Right ventricle myocardium superior (tissue), 1 donor: ENCODE measurements at regions not wholly inside any gene's neighbourhood (a gene's known extent, or its start where the extent isn't known, plus 50 kb on each side); places are given as distances from the start of the nearest gene placed in this dataset.

Experiments used
- ATAC-seq: fragments of 200-7000 bp; cut with Tn5 transposase; one replicate; pipeline ENCODE4 v1.9.1; 2020; ENCODE audit warnings: mild to moderate bottlenecking; ENCODE audit not compliant: poor library complexity
- DNase-seq: peaks from one replicate; pipeline ENCODE4 v3.0.0-alpha.2; 2020
- intact Hi-C: fragments of 100-400 bp; cut with DNase I; formaldehyde crosslinking; loops from one replicate; pipeline ENCODE4 v1.11.2; 2022
- donor health status: DM: no; HTN: yes; CAD: no; lungs with severe emphysema.

DNA sequence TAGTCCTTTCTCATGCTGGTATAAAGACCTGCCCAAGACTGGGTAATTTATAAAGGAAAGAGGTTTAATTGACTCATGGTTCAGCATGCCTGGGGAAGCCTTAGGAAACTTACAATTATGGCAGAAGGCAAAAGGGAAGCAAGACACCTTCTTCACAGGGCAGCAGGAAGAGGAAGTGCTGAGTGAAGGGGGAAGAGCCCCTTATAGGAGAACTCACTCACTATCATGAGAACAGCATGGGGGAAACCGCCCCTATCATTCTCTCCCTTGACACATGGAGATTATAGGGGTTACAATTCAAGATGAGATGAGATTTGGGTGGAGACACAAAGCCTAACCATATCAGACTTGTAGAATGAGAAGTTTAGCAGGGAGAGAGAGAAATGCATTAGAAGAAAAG, 373.3 kb upstream of the DIAPH2 start:
- intact Hi-C loops = no loop called here
- no peak for DNase-seq
- no peak for ATAC-seq

DNA sequence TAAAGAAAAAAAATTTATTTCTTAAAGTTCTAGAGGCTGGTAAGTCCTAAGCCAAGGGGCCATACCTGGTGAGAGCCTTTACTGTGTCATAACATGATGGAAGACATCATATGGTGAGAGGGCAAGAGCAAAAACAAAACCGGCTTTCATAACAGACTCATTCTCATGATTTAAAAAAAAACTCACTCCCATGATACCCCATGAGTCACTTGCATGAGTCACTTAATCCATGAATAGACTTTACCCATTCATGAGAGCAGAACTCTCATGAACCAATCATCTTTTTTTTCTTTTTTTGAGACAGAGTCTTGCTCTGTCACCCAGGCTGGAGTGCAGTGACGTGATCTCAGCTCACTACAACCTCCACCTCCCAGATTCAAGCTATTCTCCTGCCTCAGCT, 369.7 kb upstream of the DIAPH2 start:
- intact Hi-C loops = no loop called here
- ATAC-seq (no peak), DNase-seq (no peak)

DNA sequence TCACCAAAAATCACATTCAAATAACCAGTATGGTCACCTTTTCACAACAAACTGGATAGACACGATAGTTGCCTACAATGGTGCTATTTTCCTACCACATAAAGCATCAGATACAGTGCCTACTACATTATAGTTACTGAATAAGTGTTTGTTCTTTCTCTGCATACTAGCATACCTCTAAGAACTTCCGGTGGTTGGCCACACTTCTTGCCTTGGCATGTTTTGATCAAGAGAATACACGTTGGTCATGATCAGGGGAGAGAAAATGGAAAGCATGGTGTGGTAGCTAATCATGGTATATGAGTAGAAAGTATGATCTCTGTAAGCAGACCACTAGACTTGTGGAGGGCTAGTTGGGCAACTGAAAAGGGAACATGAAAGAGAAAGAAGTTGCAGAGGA, 322.8 kb upstream of the DIAPH2 start:
- intact Hi-C loops = no loop called here
- DNase-seq (no peak), ATAC-seq (no peak)

DNA sequence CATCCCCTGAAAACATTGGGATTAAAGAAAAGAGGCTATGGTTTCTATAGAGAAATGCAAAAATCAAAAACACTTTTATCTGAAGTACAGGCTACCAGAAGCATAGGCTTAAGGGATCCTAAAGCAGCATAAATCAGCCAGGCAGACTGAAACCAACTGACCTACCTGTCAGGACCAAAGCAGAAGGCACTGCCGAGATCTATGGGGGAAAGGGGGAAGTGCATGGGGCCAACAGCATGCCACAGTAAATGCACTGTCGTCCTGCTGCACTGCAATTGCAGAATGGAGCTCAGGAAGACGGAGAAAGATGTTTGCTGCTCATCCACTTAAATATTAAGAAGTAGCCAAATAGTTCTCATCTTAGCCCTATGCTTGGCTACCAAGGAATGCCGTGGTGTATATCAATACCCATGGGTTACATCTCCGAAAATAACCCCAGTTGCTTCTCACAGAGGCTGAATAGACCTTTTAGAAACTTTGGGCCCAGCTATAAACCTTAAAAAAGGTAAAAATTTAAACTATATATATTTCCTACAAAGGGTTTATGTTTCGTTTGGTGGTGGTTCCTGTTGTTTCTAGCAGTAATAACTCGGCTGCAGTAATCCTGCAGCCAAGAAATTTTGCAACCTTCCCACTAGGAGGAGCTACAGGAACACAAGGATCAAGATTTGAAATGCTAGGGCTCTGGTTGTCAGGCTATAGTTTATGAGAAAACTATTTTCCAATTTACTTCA, 312.2 kb upstream of the DIAPH2 start:
- ATAC-seq = peak; percentile 45
- intact Hi-C loops = no loop called here
- no peak for DNase-seq

DNA sequence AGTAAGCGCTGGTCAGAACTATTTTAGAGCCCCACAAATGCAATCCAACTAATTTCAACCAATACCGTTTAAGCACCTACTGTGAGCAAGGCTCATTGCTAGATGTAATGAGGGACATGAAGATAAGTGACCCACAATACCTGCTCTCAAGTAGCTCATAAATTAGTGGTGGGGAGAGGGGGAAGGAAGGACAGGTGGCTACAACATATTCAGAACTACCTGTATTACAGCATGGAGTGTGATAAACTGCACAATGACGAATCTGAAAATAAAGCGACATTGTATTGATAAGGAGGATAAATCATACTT, 311.6 kb upstream of the DIAPH2 start:
- DNase-seq = no peak
- intact Hi-C loops = no loop called here
- ATAC-seq = no peak

DNA sequence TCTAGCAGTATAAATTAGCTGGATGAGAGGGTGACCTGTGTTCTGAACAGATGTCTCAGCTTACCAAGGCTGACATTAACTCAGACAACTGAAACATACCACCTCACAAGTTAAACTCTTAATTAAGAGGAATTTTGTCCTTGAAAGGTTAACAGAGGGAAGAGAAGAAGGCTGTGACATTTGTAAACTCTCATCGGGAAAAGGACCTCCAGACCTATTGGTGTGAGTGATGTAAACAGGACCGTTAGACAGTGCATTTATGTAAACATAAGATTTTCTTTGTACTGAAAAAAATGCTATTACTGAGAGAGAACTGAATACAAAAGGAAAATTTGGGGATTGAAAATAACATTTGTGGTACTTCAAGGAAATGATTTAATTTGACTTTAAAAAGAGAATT, 308.4 kb upstream of the DIAPH2 start:
- DNase-seq (no peak), ATAC-seq (no peak)
- intact Hi-C loops = no loop called here

DNA sequence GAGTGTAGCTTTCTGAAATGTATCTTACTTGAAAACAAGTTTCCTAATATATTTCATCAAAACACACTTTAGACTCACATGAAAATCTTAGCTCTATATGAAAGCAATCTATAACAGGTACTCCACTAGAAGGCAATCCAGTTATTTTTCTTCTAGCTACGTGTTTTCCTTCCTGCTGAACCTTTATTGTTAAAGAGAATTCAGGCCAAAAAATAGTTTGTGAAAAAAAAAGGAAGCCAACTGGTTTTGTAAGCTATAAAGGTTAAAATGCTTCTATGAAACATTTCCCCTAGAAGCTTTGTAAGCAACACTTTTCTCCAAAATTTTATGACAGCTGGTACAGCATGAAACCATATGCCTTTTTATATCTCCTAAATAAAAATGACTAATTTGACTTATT, 304.7 kb upstream of the DIAPH2 start:
- ATAC-seq (no peak), DNase-seq (no peak)
- intact Hi-C loops = no loop called here

DNA sequence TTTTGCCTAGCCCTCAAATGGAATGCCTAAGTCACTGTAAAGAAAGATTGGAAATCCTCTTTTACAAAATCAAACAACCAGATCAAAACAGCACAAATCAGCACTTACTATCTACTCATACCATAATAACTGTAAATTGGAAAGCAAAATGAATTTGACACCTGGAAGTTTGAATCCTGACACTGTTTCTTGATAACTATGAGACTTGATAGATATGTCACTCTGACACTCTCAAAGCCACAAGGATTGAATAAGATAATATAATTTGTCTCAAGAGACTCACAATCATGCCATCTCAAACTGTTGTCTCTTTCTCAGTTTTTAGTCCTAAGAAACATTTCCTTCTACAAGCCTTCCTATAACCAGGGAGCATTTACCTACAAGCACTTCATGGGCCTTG, 302.6 kb upstream of the DIAPH2 start:
- intact Hi-C loops = no loop called here
- no peak for ATAC-seq
- DNase-seq = no peak

DNA sequence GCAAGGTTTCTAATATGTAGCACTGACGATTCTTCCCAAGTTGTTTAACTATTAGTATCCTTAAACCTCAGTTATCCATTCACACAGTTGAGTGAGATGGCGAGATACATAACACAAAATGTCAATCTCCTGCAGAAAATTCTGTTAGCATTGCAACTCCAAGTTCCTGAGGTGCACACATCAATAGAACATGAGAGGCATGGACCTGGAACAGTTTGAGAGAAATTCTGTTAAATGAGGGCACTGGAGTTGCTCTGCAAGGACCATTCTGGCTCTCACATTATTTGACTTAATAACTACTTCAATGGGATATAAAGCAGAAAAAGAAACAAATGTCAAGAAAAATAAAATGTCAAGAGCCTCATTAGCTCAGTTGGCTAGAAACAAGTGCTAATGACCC, 301.2 kb upstream of the DIAPH2 start:
- intact Hi-C loops = no loop called here
- no peak for ATAC-seq
- DNase-seq = no peak

DNA sequence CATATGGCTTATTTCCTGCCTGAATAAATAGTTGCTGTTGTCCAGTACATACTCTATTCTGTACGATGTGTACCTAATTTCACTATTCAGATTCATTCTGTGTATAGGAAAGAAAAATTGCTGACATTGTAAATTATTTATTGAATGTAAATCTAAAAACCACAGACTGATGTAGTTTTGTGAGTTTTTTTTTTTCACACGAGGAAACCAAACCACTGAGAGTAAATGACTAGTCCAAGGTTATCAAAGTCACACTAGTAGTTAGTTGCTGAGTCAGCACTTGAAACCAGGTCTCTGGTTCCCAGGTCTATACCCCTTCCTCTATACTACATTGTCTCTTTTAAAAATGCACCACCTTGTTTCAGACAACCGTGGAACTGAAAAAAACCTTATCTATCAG, 298.3 kb upstream of the DIAPH2 start:
- intact Hi-C loops = no loop called here
- no peak for ATAC-seq
- no peak for DNase-seq

DNA sequence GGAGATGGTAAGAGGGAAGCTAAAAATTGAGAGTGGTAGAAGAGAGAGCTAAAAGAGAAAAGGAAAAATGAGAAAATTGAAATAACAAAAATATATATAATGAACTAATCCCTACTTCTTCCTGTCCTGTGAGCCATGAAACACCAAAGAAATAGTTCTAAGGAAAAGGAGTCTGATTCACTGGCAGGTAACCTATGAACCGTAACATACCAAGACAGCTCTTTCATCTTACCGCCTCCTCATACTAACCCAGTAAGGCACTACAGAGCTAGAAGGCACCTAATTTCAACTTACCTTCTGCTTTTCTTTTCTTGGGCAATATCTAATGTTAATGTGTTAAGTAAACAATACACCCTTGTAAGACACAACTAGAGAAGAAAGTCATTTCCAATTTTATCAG, 297.7 kb upstream of the DIAPH2 start:
- ATAC-seq (no peak), DNase-seq (no peak)
- intact Hi-C loops = no loop called here

DNA sequence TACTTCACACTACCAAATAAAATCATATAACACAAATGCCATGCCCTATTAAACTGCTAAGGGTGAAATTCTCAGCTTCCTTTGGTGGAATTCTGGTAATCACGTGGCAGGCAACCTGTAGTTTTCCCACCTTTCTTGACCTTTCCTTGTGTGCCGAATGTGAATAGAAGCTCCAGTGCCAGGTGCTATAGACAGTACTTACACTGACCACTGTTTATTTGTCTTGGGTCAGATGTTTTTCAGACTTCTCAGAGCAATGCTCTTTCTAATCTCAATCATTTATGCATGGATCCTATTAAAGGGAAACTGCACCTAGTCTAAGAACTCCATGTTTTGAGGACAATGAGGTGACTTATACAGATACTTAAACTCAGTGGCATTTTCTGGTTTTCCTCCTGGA, 296.8 kb upstream of the DIAPH2 start:
- intact Hi-C loops = no loop called here
- ATAC-seq (no peak), DNase-seq (no peak)

DNA sequence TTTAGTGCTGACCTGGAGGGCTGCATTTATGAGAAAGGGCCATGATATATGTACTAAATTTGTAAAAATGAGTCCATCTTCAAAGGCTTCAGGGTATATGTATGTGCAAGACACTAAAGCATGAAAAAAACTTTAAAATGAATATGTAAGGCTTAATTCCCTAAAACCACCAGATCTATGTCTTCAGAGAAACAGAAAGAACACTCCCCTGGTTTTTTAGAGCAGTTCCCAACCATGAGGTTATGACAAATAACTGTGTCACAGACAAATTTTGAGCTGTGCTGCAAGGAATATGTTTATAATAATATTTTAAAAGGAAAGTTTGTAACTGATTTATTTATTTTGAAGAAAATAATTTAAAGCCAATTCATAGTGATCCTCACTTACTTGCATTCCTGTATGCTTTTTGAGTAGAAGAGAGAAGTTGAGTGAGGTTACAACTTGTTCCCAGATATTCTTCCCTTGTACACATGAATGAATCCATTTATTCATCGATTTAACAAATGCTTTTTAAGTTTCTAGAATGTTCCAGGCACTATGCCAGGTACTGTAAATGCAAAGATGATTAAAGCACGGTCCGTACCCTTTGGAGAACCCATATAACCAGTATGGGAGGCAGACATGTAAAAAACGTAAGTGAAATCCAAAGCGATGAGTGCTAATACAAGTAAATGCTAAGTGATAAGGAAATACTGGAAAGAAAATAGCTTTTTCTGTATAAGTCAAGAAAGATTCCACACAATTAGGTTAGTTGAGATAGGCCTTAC, 295.2 kb upstream of the DIAPH2 start:
- ATAC-seq (no peak), DNase-seq (no peak)
- intact Hi-C loops = no loop called here

DNA sequence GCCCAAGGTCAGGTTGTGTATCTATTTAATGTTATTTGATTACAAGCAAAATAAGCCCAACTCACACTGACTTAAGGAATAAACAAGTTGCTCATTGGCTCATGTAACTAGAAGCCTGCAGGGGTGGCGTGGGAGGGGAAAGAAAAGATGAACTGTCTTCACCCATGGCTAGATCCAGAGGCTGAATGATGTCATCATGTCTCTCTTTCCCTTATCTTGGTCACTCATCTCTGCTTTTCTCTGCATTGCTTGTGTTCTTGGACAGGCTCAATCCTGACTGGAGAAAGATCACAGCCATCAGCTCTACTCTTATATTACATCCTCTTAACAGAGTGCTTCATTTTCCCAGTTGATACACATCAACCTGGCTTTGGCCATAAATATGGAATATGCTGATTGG, 290.0 kb upstream of the DIAPH2 start:
- DNase-seq (no peak), ATAC-seq (no peak)
- intact Hi-C loops = no loop called here

DNA sequence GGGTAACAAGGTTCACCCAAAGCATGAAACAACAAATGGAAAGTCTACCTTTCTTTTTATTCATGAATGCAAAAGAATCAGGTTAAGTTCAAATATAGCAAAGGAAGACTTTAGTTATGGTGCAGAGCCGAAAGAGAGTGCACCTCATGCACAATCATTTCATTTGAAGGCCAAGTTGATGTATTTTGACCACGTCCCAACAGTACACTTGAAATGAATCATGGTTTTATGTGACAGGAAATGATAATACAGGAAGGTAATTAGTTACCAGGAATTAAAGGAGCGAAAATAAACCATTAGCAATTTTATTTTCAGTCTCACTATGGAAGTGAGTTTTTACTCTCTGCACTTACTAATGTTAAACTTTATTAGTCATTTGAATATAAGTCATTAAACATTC, 281.2 kb upstream of the DIAPH2 start:
- no peak for ATAC-seq
- no peak for DNase-seq
- intact Hi-C loops = no loop called here

DNA sequence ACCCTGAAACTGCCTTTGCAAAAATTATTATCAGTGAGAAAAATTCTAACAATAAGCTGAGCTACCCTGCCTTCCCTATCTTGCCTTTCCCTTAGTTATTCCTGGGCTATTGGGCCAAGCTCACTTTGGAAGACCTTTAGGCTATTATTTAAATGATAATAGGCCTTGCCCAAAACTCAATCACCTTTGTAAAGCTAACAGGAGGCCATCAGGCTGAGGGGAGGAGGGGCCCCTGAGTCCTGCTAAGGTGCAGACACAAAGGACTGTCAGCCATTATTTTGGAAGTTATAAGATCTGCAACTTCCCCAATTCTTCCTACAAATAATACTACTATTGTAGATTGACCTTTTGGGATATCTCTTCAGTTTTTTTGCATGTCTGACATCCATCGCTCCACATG, 278.8 kb upstream of the DIAPH2 start:
- ATAC-seq = no peak
- intact Hi-C loops = no loop called here
- no peak for DNase-seq

DNA sequence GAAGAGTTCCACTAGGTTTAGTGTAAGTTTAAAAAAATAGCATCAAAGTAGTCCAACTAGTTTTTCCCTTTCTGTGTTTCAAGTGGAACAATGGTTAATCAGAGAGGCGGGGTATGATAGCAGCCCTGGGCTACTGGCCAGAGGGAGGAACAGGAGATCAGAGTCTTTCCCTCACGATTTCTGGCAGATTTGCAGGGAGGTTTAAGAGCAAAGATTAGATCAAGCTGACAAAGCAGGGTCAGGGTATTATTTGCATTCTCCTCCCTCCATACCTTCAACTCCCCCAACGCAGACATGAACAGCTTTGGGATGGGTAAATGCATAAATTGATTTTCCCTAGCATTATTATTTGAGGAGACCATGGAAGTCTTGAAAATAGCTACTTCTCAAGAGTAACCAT, 277.6 kb upstream of the DIAPH2 start:
- ATAC-seq (peak; percentile 52), DNase-seq (peak; percentile 41)
- intact Hi-C loops = no loop called here

DNA sequence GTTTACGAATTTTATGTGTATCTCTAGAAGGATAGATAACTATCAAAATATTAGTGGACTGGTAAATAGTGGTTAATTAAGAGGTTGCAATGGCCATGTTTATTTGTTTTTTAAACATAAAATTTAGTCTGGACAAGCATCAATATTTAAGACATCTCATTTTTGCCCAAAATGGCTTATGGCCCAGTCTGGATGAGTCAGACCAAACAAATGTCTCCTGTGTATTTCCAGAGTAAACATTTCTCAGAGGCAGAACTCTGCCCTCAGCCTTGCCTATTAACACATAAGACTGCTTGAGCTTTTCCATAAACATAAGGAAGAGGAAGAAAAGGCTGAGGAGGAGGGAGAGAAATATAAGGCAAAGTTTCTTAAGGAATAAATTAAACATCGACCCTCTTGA, 277.1 kb upstream of the DIAPH2 start:
- peak; percentile 59 for ATAC-seq
- intact Hi-C loops = no loop called here
- DNase-seq = no peak

DNA sequence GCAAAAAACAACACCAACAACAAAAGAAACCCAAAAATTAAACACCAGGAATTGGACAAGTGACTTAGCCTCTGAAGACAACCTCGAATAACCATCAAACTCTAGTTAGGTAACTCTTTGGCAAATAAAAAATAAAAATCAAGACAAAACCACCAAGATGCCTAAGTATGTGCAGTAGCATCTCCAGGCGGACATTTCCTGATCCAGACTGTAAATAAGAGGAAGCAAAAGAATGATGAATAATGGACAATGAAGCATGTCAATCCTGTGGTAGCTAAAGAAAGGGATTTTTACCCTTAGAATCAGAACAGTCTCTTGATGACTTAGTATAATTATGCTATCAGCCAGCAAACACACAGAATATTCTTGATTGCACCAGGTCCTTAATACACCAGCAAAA, 276.7 kb upstream of the DIAPH2 start:
- ATAC-seq (no peak), DNase-seq (no peak)
- intact Hi-C loops = no loop called here

DNA sequence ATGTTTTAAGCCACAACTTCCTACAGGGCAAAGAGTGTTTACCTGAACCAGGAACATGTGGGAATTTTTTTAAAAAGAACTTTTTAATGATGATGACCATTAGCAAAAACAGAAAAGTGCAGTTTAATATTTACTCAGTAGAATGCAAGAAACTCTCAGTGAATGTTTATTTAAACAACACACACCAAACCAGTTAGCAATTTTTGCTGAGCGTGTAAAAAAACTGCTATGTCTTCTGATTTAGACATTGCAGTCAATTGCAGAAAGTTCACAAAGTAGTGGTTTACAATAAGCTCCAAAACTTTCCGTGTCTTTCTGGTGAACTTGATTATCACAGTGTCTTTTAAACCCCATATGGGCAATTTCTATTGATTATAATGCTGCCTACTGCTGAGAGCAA, 273.7 kb upstream of the DIAPH2 start:
- intact Hi-C loops = no loop called here
- DNase-seq (no peak), ATAC-seq (no peak)

DNA sequence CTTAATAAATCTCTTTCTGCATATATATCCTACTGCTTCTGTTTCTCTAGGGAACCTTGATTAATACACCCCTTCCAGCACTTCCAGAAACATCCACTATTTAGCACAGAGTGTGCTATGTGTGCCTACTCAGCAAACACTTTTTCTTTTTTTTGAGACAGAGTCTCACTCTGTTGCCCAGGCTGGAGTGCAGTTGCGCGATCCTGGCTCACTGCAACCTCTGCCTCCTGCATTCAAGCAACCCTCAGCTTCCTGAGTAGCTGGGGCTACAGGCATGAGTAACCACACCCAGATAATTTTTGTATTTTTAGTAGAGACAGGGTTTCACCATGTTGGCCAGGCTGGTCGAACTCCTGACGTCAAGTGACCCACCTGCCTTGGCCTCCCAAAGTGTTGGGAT, 266.9 kb upstream of the DIAPH2 start:
- intact Hi-C loops = no loop called here
- ATAC-seq (no peak), DNase-seq (no peak)
